Hindlimb muscle (tissue), 1 donor: ENCODE measurements at regions not wholly inside any gene's neighbourhood (a gene's known extent, or its start where the extent isn't known, plus 50 kb on each side); places are given as distances from the start of the nearest gene placed in this dataset.
A peak's percentile ranks its signal among the peaks of the same experiment; 100 is the strongest.
"Not testable (repeated sequence)": the region's sequence is repeated elsewhere in the genome, so short reads cannot be mapped to it uniquely, and the experiment has no call there.

Experiments used
- DNase-seq: peaks from one replicate; pipeline ENCODE4 v3.0.0-alpha.2; 2013

DNA sequence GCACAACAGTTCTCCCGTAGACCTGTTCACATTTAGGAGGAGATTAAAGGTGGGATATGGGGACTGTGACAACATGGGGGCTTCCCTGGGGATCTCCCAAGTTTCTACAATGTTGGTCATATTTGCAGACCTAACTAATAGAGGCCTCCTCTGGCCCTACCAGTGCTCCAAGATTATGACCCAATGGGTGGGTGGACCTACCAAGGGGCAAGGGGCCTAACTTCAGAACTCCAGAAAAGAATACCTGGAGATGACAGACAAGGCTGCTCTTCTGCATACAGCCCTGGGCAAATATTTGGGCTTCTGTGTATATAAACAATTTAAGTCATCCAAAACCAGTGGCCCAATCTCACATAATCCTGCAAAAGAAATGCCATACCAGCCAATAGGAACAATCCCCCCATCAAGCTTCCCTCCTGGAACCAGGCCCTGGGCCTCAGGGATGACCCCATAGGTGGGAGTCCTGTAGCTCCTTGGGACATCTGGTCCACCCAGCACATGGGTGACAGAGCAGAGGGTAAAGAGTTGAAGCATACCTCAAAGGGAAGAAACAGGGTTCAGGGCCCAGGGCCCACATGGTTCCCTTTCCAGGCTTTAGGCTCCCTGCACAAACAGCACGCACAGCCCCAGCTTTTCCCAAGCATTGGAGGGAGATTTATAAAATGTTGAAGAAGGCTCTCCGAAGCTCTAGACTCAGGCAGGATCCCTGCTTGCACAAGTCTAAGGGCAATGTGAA, 86.1 kb upstream of the CHST15 start:
- no peak for DNase-seq

DNA sequence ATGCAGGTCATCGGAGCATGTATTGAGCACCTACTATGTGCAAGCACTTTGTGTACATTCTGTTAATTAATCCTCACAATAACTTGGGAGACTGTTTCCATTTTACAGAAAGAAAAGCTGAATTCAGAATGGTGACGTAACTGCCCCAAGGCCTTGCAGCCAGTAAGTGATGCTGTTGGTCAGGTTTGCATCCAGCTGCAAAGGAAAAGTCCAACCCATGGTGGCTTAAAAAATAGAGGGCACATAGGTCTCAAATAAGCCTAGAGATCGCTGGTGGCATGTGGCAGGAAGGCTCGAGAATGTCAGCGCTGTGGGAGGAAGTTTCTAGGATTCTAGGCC, 83.8 kb upstream of the CHST15 start:
- DNase-seq: no peak

DNA sequence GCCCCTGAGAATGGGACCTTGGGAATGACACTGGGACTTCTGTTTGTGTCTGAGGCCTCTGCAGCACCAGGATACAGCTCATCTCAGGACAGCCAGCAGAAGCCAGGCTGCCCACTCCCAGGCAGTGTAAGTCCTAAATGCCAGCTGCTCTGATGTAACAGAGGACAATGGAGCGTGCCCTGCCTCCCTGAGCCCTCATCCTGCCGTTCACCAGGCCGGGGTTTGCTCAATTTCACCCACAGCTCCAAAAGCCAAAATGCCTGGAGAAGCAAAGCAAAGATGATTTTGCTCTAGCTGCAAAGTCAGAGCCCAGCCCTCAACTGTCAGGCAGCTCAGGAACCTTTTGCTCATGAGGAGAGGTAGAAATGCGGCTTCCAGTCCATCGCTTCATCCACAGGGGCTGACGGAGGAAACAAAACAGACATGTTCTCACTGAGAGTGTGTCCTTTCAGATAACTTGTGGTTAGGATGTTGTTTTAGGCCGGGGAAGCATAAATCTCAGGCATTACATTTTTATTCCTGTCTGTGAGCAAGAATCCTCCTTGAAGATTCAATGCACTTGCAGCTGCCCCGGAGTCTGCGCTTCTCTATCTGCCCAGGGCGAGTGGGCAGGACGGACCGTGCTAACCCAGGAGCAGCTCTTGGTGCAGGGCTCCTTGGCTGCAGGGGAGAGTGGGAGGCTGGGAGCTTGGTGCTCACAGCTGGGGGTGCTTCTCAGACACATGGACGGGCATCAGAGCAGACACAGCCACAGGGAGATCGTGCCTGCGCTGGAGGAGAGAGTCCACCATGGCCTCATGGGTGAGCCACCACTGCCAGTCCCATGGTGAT, 83.2 kb upstream of the CHST15 start:
- no peak for DNase-seq

DNA sequence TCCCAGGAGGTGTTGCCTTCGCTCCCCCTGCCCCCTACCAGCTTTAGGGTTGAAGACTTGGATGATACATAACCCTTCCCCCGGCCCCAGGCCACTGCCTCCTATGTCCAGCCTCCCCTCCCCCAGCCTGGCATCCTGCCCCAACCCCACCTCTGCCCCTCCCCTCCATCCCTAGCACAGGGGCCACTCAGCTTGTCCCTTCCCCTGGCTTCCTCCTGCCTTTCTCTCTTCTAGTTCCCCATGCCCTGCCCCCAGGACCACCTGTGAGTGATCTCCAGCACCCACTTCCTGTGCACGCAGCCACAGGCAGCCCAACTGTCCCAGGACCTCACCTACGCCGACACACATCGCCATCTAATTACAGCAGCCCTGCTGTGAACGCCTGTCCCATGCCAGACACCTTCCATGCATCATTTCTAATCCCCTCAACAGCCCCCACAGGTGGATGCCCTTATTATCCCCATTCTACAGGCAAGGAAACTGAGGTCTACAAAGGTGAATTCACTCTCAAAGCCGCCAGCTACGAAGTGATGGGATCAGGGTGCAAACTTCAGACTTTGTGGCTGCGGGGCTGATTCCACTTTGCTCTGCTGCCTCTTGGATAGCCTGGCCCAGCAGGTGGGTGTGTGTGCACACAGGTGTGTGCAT, 82.4 kb upstream of the CHST15 start:
- DNase-seq: no peak

DNA sequence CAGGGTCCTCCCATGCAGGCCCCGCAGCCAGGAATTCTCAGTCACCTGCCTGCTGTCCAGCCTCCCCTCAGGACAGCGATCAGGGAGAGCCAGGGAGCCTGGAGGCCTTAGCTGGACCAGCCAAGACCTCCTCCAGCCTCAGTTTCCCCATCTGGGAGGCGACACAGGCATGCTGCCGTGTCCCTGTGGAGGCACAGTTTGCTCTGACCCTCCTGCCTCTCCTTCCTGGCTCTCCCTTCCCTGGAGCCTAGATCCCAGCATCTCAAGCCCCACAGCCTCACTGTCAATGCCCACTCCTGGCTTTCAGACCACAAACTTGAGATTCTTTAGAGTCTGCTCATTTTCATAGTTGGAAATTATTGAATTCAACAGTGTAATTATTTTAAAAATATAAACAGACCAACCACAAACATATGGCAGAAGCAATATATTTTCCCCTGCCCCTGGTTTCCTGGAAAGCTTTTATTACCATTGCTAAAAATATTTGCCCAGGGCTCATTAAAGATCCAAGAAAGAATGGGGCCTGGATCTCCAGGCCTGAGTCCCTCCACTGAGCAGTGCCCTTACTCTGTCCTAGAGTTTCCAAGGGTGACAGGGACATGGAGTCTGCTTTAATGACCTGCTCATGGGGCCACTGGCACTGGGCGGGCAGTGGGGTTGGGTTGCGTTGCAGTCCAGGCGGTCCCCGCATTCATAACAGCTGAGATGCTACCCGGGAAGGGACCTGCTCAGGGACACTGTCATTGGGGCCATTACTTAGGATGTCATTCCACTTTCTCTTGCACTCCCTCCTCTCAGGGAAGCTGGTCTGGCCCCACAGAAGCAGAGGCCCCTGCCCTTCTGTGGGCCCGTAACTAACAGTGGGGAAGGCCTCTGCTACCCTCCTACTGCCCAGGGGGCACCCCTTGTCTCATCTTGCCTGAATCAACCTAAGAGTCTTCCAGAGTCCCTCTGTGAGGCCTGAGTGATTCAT, 81.6 kb upstream of the CHST15 start:
- no peak for DNase-seq

DNA sequence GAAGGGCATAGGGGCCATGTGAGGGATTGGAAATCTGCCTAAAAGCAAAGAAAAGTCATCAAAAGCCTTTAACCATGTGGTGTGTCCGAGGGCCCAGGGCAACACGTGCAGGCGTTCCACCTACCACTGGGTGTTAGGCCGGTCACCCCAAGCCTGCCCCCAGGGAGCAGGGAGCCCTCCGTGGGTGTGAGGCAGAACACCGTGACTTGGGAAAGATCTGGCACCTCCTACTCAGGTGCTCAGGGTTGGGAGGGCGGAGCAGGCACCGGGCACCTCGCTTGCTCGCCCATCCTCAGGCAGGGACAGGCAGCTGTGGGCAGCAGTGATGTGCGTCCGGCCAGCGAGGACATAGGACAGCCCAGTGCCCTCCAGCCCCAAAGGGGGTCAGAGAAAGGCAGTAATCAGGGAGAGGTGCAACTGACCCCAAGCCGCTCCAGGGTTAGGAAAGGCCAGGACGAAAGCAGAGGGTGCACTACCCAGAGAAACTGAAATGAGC, 80.7 kb upstream of the CHST15 start:
- DNase-seq: no peak

DNA sequence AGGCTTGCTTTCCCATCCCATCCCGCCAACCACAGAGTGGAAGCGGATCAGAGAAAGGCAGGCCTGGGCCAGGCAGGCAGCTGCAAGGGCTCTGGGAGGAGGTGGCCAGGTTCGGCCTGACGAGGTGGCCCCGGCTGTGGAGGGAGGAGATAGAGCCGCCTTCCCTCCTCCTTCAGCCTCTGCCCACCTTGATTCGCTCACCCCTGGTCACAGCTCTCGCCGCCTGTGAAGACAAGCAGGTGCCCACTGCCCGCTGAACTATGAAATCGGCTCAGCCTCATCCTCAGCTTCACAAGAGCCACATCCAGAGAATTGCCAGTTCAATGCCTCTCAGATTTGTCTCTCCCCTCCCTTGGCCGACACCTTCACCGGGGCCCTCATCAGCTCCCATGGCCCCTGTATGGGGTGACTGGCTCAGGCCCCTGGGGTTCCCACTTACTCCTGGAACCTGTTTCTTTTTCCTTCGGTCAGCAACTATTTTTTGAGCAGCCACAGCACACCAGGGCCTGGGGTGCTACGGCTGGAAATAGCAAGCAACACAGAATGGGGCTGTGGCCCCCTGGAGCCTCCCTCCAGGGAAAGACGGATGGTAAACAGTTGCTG, 80.0 kb upstream of the CHST15 start:
- DNase-seq: no peak

DNA sequence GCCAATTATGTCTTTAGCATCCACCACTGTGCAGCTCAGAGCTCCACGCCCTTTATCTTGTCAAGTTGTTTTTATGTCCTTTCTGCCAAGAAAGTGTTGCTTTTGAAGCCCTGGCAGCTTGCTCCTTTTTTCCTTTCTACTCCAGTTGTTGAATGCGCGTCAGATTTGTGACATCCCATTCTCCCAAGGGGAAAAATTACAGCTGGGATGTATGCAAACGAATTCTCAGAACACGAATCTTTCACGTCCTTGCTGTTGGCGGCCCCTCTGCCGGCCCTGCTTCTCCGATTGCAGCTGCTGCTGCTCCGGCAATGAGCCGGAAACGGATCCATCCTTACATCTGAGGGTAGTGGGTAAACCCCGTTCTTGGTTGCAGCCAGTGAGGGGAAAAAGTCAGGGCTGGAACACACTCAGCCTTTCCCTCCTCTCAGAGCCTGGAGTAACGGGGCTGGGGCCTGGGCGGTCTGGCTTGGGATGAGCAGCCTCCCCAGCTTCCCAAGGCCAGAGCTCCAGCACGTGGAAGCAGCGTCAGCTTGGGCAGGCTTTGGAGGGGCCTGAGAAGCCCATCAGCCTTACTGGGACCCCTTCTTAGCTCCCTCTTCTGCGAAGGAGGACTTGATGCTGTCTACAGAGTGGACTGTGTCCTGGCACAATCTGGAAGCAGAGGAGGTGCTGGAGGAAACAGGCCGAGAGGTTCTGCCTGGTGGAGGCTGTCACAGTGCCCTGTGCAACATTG, 79.0 kb upstream of the CHST15 start:
- DNase-seq: peak; percentile 38

DNA sequence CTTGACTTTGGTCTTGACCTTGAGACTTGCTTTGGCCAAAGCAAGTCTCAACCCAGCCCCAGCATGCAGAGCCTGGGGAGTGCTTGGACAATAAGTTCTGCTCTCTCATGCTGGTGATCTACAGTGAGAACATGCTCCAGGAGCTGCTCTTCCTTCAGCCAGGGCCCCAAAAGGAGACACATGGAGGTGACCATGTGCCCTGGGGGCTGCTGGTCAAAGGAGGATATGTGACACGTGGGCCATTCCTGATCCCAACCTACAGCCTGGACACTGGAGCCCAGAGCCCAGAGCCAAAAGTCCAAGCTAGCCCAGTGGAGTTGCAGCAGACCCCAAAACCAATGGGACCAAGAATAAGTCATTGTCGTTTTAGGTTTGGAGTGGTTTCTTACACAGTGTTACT, 78.2 kb upstream of the CHST15 start:
- DNase-seq: no peak

DNA sequence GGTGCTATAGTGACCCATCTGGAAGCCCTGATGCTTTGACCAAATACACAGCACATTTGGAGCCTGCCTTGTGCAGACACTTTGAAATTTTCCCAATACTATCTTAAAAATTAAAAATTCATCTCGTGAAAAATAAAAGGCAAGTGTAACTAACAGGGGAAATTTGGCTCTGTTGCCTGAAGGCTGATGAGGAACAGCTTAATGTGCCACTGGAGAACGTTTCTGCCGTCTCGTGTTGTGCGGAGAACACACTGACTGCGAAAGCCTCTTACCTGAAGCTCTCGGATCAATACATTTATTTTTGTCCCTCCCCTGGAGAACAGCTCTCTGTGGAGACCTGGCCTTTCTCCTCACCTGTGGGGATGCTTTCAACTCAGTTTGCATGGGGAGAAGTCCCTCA, 77.2 kb upstream of the CHST15 start:
- no peak for DNase-seq

DNA sequence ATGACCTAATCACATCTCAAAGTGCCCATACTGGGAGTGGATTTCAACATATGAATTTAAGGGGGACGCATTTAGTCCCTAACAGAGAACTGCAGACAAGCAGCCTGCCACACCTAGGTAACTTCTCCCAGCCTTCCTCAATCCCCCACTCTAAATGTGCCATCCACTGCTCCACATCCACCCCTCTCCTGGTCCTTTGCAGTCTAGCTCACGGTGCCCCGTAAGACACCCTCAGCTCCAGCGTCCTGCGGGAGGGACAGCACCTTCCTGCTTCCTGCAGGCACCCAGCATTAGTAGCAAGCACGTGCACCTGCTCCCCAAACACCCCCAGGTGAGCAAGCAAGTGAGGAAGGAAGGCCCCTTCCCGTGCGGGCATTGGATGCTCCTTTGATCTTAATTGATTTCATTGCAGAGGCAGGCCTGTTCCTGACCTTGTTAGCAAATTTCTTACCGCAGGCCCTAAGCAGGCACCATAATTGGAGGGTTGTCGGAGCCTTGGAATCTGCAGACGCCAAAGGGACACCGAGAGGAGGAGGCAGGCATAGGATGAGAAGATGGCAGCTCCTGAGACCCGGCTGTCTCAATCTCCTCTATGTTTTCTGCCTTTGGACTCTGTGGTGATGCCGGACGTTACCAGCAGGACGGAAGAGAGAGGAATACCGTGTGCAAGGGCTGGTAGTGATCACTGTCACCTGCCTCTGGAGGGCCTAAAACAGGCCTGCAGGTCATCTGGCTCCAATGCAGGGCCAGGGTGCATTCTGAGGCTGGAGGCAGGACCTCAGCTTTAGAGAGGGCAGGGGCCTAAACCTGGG, 75.8 kb upstream of the CHST15 start:
- DNase-seq: no peak

DNA sequence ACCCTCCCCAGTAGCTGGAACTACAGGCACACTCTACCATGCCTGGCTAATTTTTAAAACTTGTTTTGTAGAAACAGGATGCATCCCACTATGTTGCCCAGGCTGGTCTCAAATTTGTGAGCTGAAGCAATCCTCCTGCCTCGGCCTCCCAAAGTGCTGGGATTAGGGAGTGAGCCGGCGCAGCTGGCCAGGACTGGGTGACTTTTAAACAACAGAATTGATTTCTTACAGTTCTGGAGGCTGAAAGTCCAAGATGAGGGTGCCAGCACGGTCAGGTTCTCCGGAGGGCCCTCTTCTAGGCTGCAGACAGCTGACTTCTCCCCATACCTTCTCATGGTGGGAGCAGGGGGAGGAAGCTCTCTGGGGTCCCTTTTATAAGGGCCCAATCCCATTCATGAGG, 75.2 kb upstream of the CHST15 start:
- no peak for DNase-seq

DNA sequence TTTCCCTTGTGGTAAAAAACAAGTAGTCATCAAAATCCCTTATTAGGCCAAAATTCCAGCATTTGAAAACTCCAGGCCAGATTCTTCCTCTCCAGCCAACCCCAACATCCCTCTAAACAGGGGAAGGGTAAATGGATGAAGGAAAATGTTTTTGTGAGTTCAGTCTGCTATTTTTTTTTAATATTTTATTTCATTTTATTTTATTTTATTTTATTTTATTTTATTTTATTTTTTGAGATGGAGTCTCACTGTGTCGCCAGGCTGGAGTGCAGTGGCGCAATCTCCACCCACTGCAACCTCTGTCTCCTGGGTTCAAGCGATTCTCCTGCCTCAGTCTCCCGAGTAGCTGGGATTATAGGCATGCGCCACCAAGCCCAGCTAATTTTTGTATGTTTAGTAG, 74.5 kb upstream of the CHST15 start:
- DNase-seq: not testable (repeated sequence)

DNA sequence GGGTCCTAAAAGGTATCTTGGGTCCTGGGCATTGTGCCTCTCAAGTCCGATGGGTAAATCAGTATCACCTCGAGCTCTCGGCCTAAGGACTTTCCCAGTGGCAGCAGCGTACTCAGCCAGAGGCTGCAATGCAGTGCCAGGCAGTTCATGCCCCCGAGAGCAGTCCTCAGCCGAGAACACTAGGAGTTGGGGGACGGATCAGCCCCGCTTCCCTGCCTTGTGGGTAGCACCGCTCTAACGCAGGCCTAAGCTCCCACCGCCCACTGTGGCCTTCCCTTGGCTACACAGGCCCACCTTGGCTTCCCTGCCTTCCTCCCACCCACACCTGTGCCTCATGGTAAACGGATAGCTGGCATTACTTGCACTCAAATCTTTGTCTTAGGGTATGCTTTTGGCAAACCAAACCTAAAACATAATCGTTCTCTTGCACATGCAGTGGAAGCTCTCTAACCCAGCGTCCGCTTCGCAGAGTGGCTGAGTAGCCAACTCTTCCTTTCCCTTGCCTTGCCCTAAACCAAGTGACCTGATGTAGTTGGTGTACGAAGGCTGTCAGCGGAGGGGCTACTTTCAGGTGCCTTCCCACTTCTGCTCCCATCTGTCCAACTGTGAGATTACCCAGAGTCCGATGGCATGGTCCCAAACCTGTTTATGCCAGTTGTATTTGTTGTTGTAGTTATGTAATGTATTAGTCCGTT, 73.2 kb upstream of the CHST15 start:
- DNase-seq: no peak

DNA sequence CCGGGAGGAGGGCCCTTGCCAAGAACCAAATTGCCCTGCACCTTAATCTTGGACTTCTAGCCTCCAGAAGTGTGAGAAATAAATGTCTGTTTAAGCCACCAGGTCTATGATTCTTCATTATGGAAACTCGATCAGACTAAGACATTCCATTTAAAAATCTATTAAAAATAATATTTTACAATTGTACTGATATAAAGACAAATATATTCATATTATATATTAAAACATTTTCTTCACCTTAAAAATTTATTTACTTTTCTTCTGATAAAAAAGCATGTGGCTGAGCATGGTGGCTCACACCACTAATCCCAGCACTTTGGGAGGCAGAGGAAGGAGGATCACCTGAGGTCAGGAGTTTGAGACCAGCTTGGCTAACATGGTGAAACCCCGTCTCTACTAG, 72.4 kb upstream of the CHST15 start:
- no peak for DNase-seq

DNA sequence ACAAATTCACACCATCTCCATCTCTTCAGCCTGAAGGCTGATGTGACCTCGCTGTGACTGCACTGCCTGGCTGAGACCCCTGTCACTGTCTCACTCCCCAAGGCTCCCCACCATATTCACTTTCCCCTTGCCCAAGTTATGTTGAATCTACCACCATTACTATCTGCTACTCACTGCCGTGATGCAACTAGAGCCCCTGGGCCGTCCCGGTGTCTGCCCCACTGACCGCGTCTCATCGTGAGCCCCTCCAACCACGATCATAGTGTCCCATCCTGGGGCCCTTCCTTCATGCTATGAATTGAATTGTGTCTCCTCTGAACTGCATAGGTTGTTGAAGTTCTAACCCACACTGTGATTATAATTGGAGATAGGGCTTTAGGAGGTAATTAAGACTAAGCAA, 71.9 kb upstream of the CHST15 start:
- no peak for DNase-seq

DNA sequence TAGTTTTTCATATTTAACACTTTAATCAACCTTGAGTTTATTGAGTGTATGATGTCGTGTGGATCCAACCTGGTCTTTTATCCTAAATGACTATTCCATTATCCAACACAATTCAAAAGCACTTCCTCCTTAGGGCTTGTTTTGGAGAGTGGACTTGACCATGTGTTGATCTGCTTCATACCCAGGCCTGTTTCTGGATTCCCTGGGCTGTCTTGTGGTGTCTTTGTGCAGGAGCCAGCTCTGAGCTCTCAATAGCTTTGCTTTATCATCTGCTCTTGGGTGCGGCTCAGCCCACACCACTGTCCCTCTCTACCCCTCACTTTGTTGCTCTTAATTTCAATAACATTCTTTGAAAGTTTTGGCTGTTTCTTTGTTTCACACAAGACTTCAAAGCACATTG, 70.9 kb upstream of the CHST15 start:
- DNase-seq: no peak

DNA sequence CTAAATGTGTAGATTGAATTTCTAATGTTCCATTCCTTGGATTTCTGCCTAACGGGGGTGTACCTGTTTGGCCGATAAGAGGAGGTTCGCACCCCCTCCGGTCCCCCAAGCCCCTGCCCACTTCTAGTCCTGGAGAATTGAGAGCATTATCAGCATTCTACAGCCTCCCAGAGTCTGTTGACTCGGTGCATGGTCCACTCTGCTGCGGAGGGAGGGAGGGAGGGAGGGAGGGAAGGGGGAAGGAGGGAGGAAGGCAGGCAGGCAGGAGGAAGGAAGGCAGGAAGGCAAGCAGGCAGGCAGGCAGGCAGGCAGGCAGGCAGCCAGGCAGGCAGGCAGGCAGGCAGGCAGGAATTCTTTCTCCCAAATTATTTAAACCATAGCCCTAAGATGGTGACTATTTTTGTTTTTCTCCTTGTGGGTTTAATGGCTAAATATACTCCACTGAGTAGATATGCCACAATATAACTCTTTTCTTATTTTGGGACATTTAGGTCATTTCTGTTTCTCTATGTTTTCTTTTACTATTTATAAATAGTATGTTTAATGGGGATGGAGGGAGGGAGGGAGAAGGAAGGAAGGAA, 69.5 kb upstream of the CHST15 start:
- no peak for DNase-seq

DNA sequence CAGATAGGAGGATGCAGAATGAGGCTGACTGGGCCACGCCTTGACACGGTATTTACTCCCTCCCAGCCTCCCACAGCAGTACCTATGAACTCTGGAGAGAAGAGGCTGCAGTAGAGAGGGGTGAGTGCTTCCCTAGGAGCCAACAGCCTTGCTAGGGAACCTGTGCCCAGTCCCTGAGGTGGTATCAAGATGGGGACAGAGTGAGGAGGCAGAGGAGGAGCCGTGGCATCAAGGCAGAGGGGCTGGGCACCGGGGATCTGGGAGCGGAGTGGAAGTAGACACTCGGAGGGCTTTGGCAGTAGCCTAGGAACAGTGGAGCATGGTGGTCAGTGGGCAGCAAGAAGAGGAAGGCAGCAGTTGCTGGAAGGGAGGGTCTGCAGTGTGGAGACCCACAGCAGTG, 68.7 kb upstream of the CHST15 start:
- DNase-seq: no peak
